WTC11 (cell line): ENCODE measurements at regions not wholly inside any gene's neighbourhood (a gene's known extent, or its start where the extent isn't known, plus 50 kb on each side); places are given as distances from the start of the nearest gene placed in this dataset.

Source experiments
- ATAC-seq: fragments of 200-7000 bp; cut with Tn5 transposase; 2 replicates; pipeline ENCODE4 v1.10.0; 2021; ENCODE audit warnings: mild to moderate bottlenecking, moderate library complexity
- CTCF ChIA-PET: fragments of 300-600 bp; sonication (Branson Sonifier 250); formaldehyde crosslinking; loops from one replicate; lab custom pipeline; 2021; ENCODE audit warnings: antibody characterized with exemption; lab: Charles Lee
- POLR2A ChIA-PET: fragments of 350-600 bp; sonication (Branson Sonifier 250); formaldehyde crosslinking; loops from one replicate; lab custom pipeline; 2021; ENCODE audit warnings: antibody characterized with exemption; lab: Charles Lee
- DNase-seq: peaks from one replicate; pipeline ENCODE4 v3.0.0; 2021; ENCODE audit warnings: low spot score
- H3K27ac Mint-ChIP-seq: 2 replicates; pipeline ENCODE4 v1.8.0; 2021; ENCODE audit warnings: mixed read lengths
- H3K27me3 Mint-ChIP-seq: 2 replicates; pipeline ENCODE4 v1.8.0; 2021; ENCODE audit warnings: low read depth, mild to moderate bottlenecking, moderate library complexity, mixed read lengths
- H3K36me3 Mint-ChIP-seq: 2 replicates; pipeline ENCODE4 v1.8.0; 2021; ENCODE audit warnings: mixed read lengths
- H3K4me1 Mint-ChIP-seq: 2 replicates; pipeline ENCODE4 v1.8.0; 2022; ENCODE audit warnings: mixed read lengths
- H3K4me3 Mint-ChIP-seq: 2 replicates; pipeline ENCODE4 v1.8.0; 2021; ENCODE audit warnings: mild to moderate bottlenecking, moderate library complexity, mixed read lengths
- H3K9me3 Mint-ChIP-seq: 2 replicates; pipeline ENCODE4 v1.8.0; 2021; ENCODE audit warnings: mixed read lengths
- ATF1 ChIP-seq: sonication (generic); formaldehyde crosslinking; IDR thresholded peaks from 2 replicates; pipeline ENCODE4 v1.8.1; 2023; ENCODE audit warnings: mild to moderate bottlenecking, moderate library complexity, missing genetic modification reagents
- CBFB ChIP-seq: sonication (generic); formaldehyde crosslinking; IDR thresholded peaks from 2 replicates; pipeline ENCODE4 v1.8.1; 2022; ENCODE audit warnings: mild to moderate bottlenecking, low read depth, missing genetic modification reagents
- CREB1 ChIP-seq: sonication (generic); formaldehyde crosslinking; IDR thresholded peaks from 2 replicates; pipeline ENCODE4 v1.8.0; 2023; ENCODE audit warnings: mild to moderate bottlenecking, missing genetic modification reagents
- CREM ChIP-seq: sonication (generic); formaldehyde crosslinking; IDR thresholded peaks from 2 replicates; pipeline ENCODE4 v1.8.1; 2022; ENCODE audit warnings: mild to moderate bottlenecking, missing genetic modification reagents, moderate library complexity
- E2F1 ChIP-seq: sonication (generic); formaldehyde crosslinking; IDR thresholded peaks from 2 replicates; pipeline ENCODE4 v1.8.0; 2022; ENCODE audit warnings: mild to moderate bottlenecking, missing genetic modification reagents
- ELF4 ChIP-seq: sonication (generic); formaldehyde crosslinking; IDR thresholded peaks from 2 replicates; pipeline ENCODE4 v1.8.1; 2022; ENCODE audit warnings: low read depth, mild to moderate bottlenecking, moderate library complexity, missing genetic modification reagents
- EMX1 ChIP-seq: fragments of 250-450 bp; sonication (Bioruptor Pico); IDR thresholded peaks from 2 replicates; pipeline ENCODE4 v1.8.0; 2021; ENCODE audit warnings: mild to moderate bottlenecking
- ETV6 ChIP-seq: sonication (generic); formaldehyde crosslinking; IDR thresholded peaks from 2 replicates; pipeline ENCODE4 v1.8.1; 2022; ENCODE audit warnings: mild to moderate bottlenecking, missing genetic modification reagents
- GTF2I ChIP-seq: fragments of 250-450 bp; sonication (Bioruptor Pico); conservative IDR thresholded peaks from 2 replicates; pipeline ENCODE4 v1.4.0; 2021; ENCODE audit warnings: mild to moderate bottlenecking
- JAZF1 ChIP-seq: fragments of 250-450 bp; sonication (Bioruptor Pico); IDR thresholded peaks from 2 replicates; pipeline ENCODE4 v1.9.0; 2021; ENCODE audit warnings: moderate library complexity, mild to moderate bottlenecking, inconsistent platforms
- JUN ChIP-seq: sonication (generic); formaldehyde crosslinking; IDR thresholded peaks from 2 replicates; pipeline ENCODE4 v1.8.0; 2023; ENCODE audit warnings: mild to moderate bottlenecking, missing genetic modification reagents
- MXD4 ChIP-seq: fragments of 250-450 bp; sonication (Bioruptor Pico); IDR thresholded peaks from 2 replicates; pipeline ENCODE4 v1.8.0; 2021; ENCODE audit warnings: mild to moderate bottlenecking, moderate library complexity, borderline replicate concordance
- MYBL2 ChIP-seq: sonication (generic); formaldehyde crosslinking; IDR thresholded peaks from 2 replicates; pipeline ENCODE4 v1.8.1; 2023; ENCODE audit warnings: mild to moderate bottlenecking, moderate library complexity, missing genetic modification reagents
- NR1H2 ChIP-seq: sonication (generic); formaldehyde crosslinking; IDR thresholded peaks from 2 replicates; pipeline ENCODE4 v1.9.0; 2021; ENCODE audit warnings: mild to moderate bottlenecking, moderate library complexity, missing genetic modification reagents
- PRRX2 ChIP-seq: fragments of 250-450 bp; sonication (Bioruptor Pico); IDR thresholded peaks from 2 replicates; pipeline ENCODE4 v1.8.0; 2021; ENCODE audit warnings: mild to moderate bottlenecking
- RELA ChIP-seq: sonication (generic); formaldehyde crosslinking; IDR thresholded peaks from 2 replicates; pipeline ENCODE4 v1.8.1; 2022; ENCODE audit warnings: missing genetic modification reagents, mild to moderate bottlenecking, borderline replicate concordance
- SMAD3 ChIP-seq: sonication (generic); formaldehyde crosslinking; IDR thresholded peaks from 2 replicates; pipeline ENCODE4 v1.8.0; 2022; ENCODE audit warnings: missing genetic modification reagents, mild to moderate bottlenecking, borderline replicate concordance
- SOX15 ChIP-seq: fragments of 250-450 bp; sonication (Bioruptor Pico); IDR thresholded peaks from 2 replicates; pipeline ENCODE4 v1.9.0; 2021; ENCODE audit warnings: mild to moderate bottlenecking
- TEAD4 ChIP-seq: sonication (generic); formaldehyde crosslinking; IDR thresholded peaks from 2 replicates; pipeline ENCODE4 v1.8.0; 2022; ENCODE audit warnings: mild to moderate bottlenecking, missing genetic modification reagents
- TP53 ChIP-seq: sonication (generic); formaldehyde crosslinking; IDR thresholded peaks from 2 replicates; pipeline ENCODE4 v1.8.1; 2023; ENCODE audit warnings: mild to moderate bottlenecking, missing genetic modification reagents
- ZBTB21 ChIP-seq: sonication (generic); formaldehyde crosslinking; IDR thresholded peaks from 2 replicates; pipeline ENCODE4 v1.8.1; 2023; ENCODE audit warnings: mild to moderate bottlenecking, missing genetic modification reagents, borderline replicate concordance
- ZBTB43 ChIP-seq: sonication (generic); formaldehyde crosslinking; IDR thresholded peaks from 2 replicates; pipeline ENCODE4 v1.8.1; 2023; ENCODE audit warnings: mild to moderate bottlenecking, missing genetic modification reagents
- ZNF121 ChIP-seq: sonication (generic); formaldehyde crosslinking; IDR thresholded peaks from 2 replicates; pipeline ENCODE4 v1.8.0; 2023; ENCODE audit warnings: missing genetic modification reagents
- ZNF138 ChIP-seq: sonication (generic); formaldehyde crosslinking; conservative IDR thresholded peaks from 2 replicates; pipeline ENCODE4 v1.8.1; 2022; ENCODE audit warnings: mild to moderate bottlenecking, moderate library complexity, missing genetic modification reagents
- ZNF219 ChIP-seq: sonication (generic); formaldehyde crosslinking; IDR thresholded peaks from 2 replicates; pipeline ENCODE4 v1.8.0; 2023; ENCODE audit warnings: missing genetic modification reagents, mild to moderate bottlenecking, borderline replicate concordance
- ZNF317 ChIP-seq: sonication (generic); formaldehyde crosslinking; IDR thresholded peaks from 2 replicates; pipeline ENCODE4 v1.8.1; 2023; ENCODE audit warnings: low read depth, mild to moderate bottlenecking, moderate library complexity, missing genetic modification reagents, borderline replicate concordance
- TF ChIP-seq, protein P1 (sequence below): fragments of 250-450 bp; sonication (Bioruptor Pico); conservative IDR thresholded peaks from 2 replicates; pipeline ENCODE4 v1.9.0; 2021; ENCODE audit warnings: mild to moderate bottlenecking
- TF ChIP-seq, protein P2 (sequence below): sonication (generic); formaldehyde crosslinking; IDR thresholded peaks from 2 replicates; pipeline ENCODE4 v1.8.1; 2022; ENCODE audit warnings: mild to moderate bottlenecking, moderate library complexity, missing genetic modification reagents

DNA sequence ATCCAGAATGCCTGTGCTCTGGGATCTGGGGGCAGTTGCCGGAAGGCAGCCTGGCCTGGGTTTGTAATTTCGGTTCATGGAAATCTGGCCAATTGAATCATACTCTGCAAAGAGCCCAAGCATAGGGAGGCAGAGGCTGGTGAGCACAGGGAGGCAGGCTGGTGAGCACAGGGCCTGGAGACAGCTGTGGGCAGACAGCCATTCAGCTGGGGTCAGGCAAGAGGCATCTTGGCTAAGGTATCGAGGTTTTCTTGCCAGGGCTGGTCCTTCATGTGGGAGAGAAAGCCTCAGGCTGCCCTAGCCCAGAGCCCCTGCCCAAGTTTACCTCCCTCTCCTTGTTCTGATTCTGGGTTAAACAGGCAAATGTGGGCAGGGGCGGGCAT is 63.7 kb upstream of the BAIAP2L1 start:
- ChIA-PET CTCF (interaction anchor here (0.7 kb wide), 1 partner anchor 9 kb away, joined by 3 read pairs; no protein-coding TSS in a partner anchor), POLR2A (no interaction called here)
- peaks cover 15% of the 10 kb centered on the region for H3K27me3 Mint-ChIP-seq
- no peak overlapping the region for H3K27ac Mint-ChIP-seq
- peaks cover 19% of the 10 kb centered on the region for H3K9me3 Mint-ChIP-seq
- H3K4me1 Mint-ChIP-seq = no peaks in the 10 kb centered on the region
- DNase-seq = no peak
- H3K36me3 Mint-ChIP-seq = peaks cover 4% of the 10 kb centered on the region; the same call in 1 of the 2 replicates
- no peak for ATAC-seq
- no peak overlapping the region for H3K4me3 Mint-ChIP-seq
- TF ChIP-seq ZNF317 (CRISPR knock-in tag) = no peak
- TF ChIP-seq ZNF219 (CRISPR knock-in tag) = no peak
- TF ChIP-seq SMAD3 (CRISPR knock-in tag) = no peak
- no peak for TF ChIP-seq ZNF138 (CRISPR knock-in tag)
- TF ChIP-seq ZBTB21 (CRISPR knock-in tag) = no peak
- TF ChIP-seq, protein P1, sequence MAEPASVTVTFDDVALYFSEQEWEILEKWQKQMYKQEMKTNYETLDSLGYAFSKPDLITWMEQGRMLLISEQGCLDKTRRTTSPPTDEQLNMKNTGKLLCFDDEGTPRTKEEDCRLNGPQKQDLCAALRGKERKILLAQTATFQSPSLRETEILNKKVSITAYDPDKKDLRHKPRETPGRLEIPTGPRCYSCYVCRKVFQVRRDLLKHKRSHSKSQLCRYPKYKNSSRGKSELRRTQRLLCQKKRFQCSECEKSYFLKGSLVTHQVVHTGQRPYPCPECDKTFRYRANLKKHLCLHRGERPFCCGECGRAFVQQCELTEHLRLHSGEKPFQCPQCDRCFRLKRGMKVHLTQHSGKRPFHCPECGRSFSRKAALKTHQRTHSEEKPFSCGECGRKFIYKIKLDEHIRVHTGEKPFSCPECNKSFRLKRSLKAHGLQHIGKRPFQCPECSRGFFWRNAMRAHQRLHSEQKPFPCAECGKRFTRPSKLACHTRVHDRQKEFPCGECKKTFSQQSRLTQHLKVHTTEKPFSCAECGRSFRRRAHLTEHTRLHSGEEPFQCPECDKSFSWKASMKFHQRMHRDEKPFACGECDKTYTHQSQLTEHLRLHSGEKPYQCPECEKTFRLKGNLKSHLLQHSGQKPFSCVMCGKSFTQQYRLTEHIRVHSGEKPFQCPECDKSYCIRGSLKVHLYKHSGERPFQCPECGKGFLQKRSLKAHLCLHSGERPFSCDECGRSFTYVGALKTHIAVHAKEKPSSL (CRISPR knock-in tag) = no peak
- TF ChIP-seq TP53 (CRISPR knock-in tag) = no peak
- no peak for TF ChIP-seq CREB1 (CRISPR knock-in tag)
- no peak for TF ChIP-seq ETV6 (CRISPR knock-in tag)
- no peak for TF ChIP-seq ZBTB43 (CRISPR knock-in tag)
- no peak for TF ChIP-seq GTF2I (CRISPR knock-in tag)
- no peak for TF ChIP-seq JUN (CRISPR knock-in tag)
- no peak for TF ChIP-seq NR1H2 (CRISPR knock-in tag)
- no peak for TF ChIP-seq ATF1 (CRISPR knock-in tag)
- no peak for TF ChIP-seq TEAD4 (CRISPR knock-in tag)
- no peak for TF ChIP-seq RELA (CRISPR knock-in tag)
- no peak for TF ChIP-seq MYBL2
- no peak for TF ChIP-seq SOX15 (CRISPR knock-in tag)
- no peak for TF ChIP-seq ZNF121 (CRISPR knock-in tag)
- no peak for TF ChIP-seq JAZF1 (CRISPR knock-in tag)

DNA sequence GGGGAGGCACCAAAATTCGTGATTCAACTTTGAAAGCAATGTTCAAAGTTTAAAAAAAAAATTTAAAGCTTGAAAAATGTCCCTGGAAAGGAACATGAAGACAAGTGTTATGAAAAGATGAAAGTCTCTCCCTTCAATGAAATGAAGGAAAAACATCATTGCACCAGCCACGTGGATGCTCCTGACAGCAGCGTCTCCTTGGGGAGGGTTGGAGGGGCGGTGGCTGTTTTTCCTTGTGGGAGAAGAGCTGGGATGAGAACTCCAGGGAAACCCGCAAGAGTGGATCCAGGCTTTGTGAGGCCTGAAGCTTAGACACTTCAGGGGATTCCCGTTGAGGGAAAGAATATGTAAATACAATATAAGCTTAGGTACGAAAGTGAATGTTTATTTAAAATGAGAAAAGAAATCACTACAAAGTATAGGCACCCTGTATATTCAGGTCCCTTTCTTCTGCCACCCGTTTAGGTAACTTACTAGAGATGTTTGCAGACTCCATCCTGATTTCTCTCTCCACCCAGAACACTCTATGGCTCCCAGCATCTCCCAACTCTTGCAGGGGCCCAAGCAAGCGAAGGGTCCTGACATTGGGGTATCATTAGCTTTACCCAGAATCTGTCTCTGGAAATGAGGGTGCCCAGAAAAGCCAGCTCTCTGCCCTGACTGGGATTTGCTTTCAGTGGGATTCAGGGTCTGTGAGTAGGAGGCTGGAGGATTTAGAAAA is 63.1 kb upstream of the BAIAP2L1 start:
- Mint-ChIP-seq H3K36me3 (0 out of 2 replicates have a peak, but pooled peaks cover under 1% of the 10 kb centered on the region), H3K9me3 (peaks cover 15% of the 10 kb centered on the region), H3K27me3 (peaks cover 10% of the 10 kb centered on the region), H3K27ac (no peak overlapping the region), H3K4me3 (no peak overlapping the region), H3K4me1 (peaks cover 3% of the 10 kb centered on the region)
- DNase-seq (no peak), ATAC-seq (no peak)
- POLR2A ChIA-PET = no interaction called here
- CTCF ChIA-PET = interaction anchor here (0.7 kb wide), 1 partner anchor 9 kb away, joined by 3 read pairs; no protein-coding TSS in a partner anchor
- TF ChIP-seq PRRX2 (CRISPR knock-in tag) = no peak
- no peak for TF ChIP-seq CBFB
- no peak for TF ChIP-seq ELF4
- TF ChIP-seq MYBL2 = no peak
- TF ChIP-seq MXD4 (CRISPR knock-in tag) = no peak
- no peak for TF ChIP-seq CREM (CRISPR knock-in tag)
- no peak for TF ChIP-seq EMX1 (CRISPR knock-in tag)
- no peak for TF ChIP-seq ZNF121 (CRISPR knock-in tag)
- no peak for TF ChIP-seq E2F1 (CRISPR knock-in tag)
- TF ChIP-seq, protein P2, sequence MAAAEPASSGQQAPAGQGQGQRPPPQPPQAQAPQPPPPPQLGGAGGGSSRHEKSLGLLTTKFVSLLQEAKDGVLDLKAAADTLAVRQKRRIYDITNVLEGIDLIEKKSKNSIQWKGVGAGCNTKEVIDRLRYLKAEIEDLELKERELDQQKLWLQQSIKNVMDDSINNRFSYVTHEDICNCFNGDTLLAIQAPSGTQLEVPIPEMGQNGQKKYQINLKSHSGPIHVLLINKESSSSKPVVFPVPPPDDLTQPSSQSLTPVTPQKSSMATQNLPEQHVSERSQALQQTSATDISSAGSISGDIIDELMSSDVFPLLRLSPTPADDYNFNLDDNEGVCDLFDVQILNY (CRISPR knock-in tag) = no peak
